ENCODE measurements at regions not wholly inside any gene's neighbourhood (a gene's known extent, or its start where the extent isn't known, plus 50 kb on each side); places are given as distances from the start of the nearest gene placed in this dataset.

DNA sequence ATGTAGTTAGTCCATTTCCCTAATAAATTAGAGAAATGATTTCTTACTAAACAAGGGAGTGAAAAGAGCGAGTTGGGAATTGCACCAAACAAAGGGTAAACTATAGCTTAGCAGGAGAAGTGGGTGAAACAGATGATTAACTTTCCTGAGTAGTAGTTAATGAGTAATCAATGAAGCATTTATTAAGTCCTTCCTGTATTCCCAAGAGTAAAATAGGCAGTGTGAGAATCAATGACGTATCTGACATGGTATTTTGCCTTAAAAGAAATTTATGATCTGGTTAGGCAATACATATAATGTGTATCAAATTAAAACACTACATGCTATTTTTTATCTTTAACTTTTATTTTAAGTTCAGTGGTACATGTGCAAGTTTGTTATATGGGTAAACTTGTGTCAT lies 142.8 kb downstream of the KLF5 start:
- in situ Hi-C loops (cut with MboI; ENCODE audit: low sequenced_read_pairs) = no loop called here

- in situ Hi-C loops (cut with MboI; ENCODE audit: low sequenced_read_pairs) = no loop called here
Observed at GRCh38 chr13:73198991-73199411, 140.2 kb downstream of the KLF5 start.

GRCh38 chr13:73195091-73195490 lies 136.3 kb downstream of the KLF5 start:
- in situ Hi-C loops (cut with MboI; ENCODE audit: low sequenced_read_pairs) = no loop called here

DNA sequence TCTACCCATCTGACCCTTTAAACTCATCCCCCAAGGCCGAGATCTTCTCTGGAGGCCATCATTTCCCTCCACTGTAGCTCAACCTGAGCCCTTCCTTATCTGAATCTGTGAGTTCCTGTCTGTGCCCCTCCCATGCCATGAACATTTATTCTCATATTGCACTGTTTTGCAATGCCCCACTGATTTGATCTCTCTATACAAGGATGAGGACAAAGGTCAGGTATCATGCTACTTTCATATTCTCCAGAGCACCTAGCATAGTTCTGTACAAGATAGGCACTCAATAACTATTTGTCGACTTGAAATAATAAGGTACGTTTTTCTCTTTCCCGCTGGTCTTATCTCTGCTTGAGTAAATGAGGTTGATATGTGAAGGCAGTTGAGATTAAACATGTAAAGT lies 135.5 kb downstream of the KLF5 start:
- in situ Hi-C loops (cut with MboI; ENCODE audit: low sequenced_read_pairs) = no loop called here

- in situ Hi-C loops (cut with MboI; ENCODE audit: low sequenced_read_pairs) = no loop called here
Observed at GRCh38 chr13:73193554-73193953, 134.7 kb downstream of the KLF5 start.

- in situ Hi-C loops (cut with MboI; ENCODE audit: low sequenced_read_pairs) = no loop called here
Observed at GRCh38 chr13:73190477-73190876, 131.7 kb downstream of the KLF5 start.

DNA sequence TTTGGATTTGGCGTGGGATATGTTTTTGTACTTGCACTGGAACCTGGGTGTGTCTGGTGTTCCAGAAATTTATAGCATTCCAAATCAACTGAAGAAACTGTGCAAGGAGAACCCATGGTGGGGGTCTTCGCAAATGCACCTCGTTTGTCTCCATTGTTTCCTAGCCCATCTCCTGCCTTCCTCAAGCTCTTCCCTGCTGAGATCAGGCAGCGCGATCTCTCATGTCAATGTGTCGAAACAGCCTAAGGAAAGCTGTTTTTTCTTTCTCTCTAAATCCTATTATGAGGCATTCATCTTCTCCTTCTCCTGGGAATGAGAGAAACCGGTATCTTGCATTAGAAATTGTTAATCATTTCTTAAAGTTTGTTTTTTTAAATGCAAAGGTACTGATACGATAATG lies 131.0 kb downstream of the KLF5 start:
- in situ Hi-C loops (cut with MboI; ENCODE audit: low sequenced_read_pairs) = no loop called here

DNA sequence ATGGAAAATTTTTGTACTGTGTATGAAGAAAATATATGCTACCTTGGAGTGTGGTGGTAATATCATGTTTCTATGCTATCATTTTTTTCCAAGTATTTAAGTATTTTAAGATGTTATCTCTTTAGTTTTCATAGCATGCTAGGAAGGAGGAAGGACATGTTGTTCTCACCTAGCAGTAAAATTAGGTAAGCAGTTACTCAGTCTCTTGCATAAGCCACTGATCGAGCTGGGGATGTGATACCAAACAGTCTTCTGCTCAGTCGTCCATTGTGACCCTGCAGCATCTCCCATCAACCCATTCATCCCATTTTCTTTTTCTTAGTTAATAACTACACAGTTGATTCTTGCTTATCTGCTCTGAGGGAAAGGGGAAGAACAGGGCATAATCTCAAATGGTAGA lies 130.6 kb downstream of the KLF5 start:
- in situ Hi-C loops (cut with MboI; ENCODE audit: low sequenced_read_pairs) = no loop called here

DNA sequence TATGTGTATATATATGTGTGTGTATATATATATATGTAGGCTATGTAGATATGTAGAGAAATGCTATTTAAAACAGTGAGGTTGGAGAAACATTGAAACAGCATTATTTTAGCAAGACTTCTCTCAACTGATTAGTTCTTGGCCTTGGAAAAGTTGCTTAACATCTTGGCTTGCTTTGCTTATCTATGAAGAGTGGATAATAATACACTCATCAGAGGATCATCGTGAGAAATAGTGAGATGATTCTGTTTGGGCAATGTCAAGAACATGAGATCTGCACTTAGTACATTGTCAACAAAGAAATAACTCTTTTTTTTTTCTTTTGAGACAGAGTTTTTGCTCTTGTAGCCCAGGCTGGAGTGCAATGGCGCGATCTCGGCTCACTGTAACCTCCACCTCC lies 128.3 kb downstream of the KLF5 start:
- in situ Hi-C loops (cut with MboI; ENCODE audit: low sequenced_read_pairs) = no loop called here

- in situ Hi-C loops (cut with MboI; ENCODE audit: low sequenced_read_pairs) = no loop called here
Observed at GRCh38 chr13:73179650-73180274, 121.0 kb downstream of the KLF5 start.

DNA sequence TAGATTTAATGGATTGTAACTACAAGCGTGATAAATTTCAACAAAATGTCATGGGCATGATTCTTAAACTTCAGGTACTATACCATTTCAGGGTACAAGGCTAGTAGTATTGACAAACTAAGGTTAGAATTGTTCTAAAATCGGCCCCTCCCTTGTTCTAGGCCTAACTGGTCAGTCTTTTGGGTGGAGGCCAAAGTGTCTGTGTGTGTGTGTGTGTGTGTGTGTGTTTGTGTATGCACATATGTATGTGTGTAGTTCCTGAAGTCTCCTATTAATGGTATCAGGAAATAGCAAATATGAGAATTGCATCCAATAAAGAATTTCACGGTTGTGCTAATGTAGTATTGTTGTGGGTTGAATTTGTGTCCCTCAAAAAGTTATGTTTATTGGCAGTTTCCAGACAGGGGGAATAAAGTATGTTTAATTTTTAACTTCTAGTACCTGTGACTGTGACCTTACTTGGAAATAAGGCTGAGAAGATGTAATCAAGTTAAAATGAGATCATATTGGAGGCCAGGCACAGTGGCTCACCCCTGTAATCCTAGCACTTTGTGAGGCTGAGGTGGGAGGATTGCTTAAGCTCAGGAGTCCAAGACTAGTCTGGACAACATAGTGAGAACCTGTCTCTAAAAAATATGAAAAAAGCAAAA lies 119.2 kb downstream of the KLF5 start:
- in situ Hi-C loops (cut with MboI; ENCODE audit: low sequenced_read_pairs) = no loop called here

DNA sequence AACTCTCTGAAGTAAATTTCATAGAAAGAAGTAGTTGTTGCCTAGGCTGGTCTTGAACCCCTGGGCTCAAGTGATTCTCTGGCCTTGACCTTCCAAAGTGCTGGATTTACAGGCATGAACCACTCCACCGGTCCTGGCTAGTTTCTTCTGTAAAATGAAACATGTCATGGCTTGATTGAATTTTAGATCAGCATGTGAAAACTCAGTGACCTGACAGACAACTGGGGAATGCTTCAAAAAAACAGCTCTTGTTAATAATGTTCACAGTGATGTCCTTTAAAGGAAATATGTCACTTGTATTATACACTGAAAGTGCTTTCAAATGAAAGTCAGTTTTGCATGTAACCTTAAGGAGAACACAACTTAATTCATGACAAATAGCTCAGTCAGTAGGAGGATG lies 118.2 kb downstream of the KLF5 start:
- in situ Hi-C loops (cut with MboI; ENCODE audit: low sequenced_read_pairs) = no loop called here

- in situ Hi-C loops (cut with MboI; ENCODE audit: low sequenced_read_pairs) = no loop called here
Observed at GRCh38 chr13:73174521-73175010, 115.8 kb downstream of the KLF5 start.

DNA sequence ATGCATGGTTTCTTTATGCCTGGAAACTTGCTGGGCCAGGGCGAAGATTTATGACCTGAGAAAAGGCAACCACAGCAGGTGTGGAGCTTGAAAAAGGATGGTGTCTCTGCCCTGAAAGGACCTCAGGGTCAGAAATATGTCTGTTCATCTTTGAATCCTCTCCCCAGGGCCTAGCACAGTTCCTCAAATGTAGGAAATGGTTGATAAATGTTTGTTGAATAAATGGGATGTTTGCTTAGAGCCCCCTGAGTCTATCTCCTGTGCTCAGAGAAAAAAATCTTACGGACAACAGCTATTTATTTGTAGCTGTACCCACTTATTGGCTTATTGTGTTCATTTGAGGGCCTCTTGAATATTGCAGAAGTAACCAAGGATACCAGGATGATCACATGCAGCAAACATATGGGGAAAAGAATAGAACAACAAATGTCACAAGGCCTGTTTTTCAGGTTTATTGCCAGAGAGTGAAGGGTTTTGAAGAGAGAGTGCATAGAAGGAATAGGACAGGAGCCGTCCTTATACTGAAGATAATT lies 114.5 kb downstream of the KLF5 start:
- in situ Hi-C loops (cut with MboI; ENCODE audit: low sequenced_read_pairs) = no loop called here

DNA sequence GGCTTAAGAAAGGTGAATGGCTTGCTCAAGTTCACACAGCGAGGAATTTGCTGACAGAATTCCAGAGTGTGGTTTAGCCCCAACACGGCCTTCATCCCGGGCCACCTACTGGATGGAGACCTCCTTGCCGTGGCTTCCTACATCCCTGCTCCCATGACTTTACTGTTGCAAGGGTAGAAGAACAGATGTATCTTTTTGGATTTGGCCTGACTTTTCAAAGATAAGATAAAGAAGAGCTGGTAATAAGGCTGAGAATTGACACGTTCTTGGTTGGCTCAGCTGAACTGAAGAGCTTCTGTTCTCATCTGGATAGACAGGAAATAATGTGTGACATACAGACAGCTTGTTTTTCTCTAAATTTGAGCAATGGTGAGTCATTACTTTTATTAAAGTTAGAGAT lies 113.1 kb downstream of the KLF5 start:
- in situ Hi-C loops (cut with MboI; ENCODE audit: low sequenced_read_pairs) = no loop called here

DNA sequence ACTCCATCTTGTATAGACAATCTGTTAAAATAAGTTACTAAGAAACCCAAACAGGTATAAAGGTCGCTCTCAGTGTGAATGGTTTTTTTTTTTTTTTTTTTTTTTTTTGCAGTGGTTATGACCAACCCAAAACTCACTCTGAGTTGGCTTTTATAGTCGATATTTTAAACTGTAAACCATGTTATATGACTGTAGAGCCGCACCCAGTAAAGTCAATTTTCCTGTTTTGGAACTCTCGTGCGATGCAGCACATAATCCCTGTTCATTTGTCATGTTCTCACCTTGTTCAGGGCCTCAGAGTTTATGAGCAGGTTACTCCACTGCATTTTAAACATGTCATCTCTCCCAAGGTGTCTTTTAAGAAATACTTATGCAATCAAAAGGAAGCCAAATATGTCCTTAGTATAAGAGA lies 112.5 kb downstream of the KLF5 start:
- in situ Hi-C loops (cut with MboI; ENCODE audit: low sequenced_read_pairs) = no loop called here

DNA sequence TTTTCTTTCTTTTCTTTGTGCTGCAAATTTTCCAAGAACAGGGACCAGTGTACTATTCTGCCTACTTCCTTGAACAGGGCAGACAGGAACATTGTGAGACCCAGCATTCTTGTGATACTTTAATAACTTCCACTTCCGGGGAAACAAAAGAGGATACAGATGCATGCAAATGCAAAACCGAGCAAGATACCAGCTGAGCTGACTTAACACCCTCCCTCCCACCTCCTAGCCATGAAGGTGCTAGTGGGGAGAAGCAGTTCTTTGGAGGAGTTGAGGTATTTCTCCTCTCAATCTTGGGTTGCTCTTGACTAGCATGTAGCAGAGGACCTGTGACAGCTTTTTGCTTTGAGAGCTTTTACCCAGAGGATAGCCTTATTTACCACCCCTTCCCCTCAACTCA lies 111.2 kb downstream of the KLF5 start:
- in situ Hi-C loops (cut with MboI; ENCODE audit: low sequenced_read_pairs) = no loop called here

- in situ Hi-C loops (cut with MboI; ENCODE audit: low sequenced_read_pairs) = no loop called here
Observed at GRCh38 chr13:73168953-73169401, 110.2 kb downstream of the KLF5 start.

DNA sequence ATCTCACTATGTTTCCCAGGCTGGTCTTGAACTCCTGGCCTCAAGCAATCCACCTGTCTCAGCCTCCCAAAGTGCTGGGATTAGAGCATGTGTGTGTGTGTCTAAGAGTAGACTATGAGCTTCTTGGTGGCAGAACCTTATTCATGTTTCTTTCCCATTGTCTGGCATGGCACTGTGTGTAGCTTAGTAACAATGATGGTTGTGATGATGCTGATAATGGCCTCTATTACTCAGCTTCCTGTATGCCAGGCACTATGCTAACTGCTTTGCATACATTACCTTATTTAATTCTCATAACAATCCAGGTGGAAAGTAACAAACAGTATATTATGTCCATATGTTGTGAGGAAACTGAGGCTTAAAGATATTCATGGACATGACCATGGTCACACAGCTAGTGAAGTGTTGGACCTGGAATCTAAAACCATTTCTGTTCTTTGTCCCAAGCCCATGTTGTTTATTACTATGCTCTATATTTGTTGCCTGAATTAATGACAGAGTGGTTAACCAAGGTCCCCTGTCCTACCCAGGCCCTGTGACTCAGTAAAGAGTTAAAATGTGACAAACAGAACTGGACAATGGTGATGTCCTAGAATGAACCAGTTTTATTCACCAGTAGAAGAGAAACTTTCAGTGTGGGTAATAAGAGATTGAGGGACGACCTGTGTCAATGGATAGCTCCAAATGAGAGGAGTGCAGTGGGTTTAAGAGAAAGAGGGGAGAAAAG lies 109.6 kb downstream of the KLF5 start:
- in situ Hi-C loops (cut with MboI; ENCODE audit: low sequenced_read_pairs) = no loop called here

GRCh38 chr13:73167028-73167820 lies 108.4 kb downstream of the KLF5 start:
- in situ Hi-C loops (cut with MboI; ENCODE audit: low sequenced_read_pairs) = no loop called here

GRCh38 chr13:73166204-73166603 lies 107.4 kb downstream of the KLF5 start:
- in situ Hi-C loops (cut with MboI; ENCODE audit: low sequenced_read_pairs) = no loop called here
